ENCODE measurements at regions not wholly inside any gene's neighbourhood (a gene's known extent, or its start where the extent isn't known, plus 50 kb on each side); places are given as distances from the start of the nearest gene placed in this dataset.

GRCh38 chr1:217948741-217949140, 317.6 kb downstream of the SPATA17 start:
- in situ Hi-C loops (cut with HindIII; ENCODE audit: low sequenced_read_pairs): no loop called here
- no peak for TF ChIP-seq CTCF (IDR thresholded peaks at IDR 0.05; ENCODE audit: low read depth, low read length)
- H3K4me3 ChIP-seq (ENCODE audit: low read depth, low read length): no peak overlapping the region
- DNase-seq (ENCODE audit: low read depth, low spot score): no peak

- H3K4me3 ChIP-seq (ENCODE audit: low read depth, low read length): no peak overlapping the region
- TF ChIP-seq CTCF (IDR thresholded peaks at IDR 0.05; ENCODE audit: low read depth, low read length): no peak
- in situ Hi-C loops (cut with HindIII; ENCODE audit: low sequenced_read_pairs): no loop called here
- no peak for DNase-seq (ENCODE audit: low read depth, low spot score)
Measured at GRCh38 chr1:217953330-217953729, 322.2 kb downstream of the SPATA17 start.

GRCh38 chr1:217953922-217954321, 322.8 kb downstream of the SPATA17 start:
- no peak for DNase-seq (ENCODE audit: low read depth, low spot score)
- in situ Hi-C loops (cut with HindIII; ENCODE audit: low sequenced_read_pairs): no loop called here
- no peak overlapping the region for H3K4me3 ChIP-seq (ENCODE audit: low read depth, low read length)
- TF ChIP-seq CTCF (IDR thresholded peaks at IDR 0.05; ENCODE audit: low read depth, low read length): no peak

GRCh38 chr1:217955723-217956122, 324.6 kb downstream of the SPATA17 start:
- no peak overlapping the region for H3K4me3 ChIP-seq (ENCODE audit: low read depth, low read length)
- no peak for TF ChIP-seq CTCF (IDR thresholded peaks at IDR 0.05; ENCODE audit: low read depth, low read length)
- in situ Hi-C loops (cut with HindIII; ENCODE audit: low sequenced_read_pairs): no loop called here
- DNase-seq (ENCODE audit: low read depth, low spot score): no peak

- no peak for DNase-seq (ENCODE audit: low read depth, low spot score)
- no peak for TF ChIP-seq CTCF (IDR thresholded peaks at IDR 0.05; ENCODE audit: low read depth, low read length)
- H3K4me3 ChIP-seq (ENCODE audit: low read depth, low read length): no peak overlapping the region
- in situ Hi-C loops (cut with HindIII; ENCODE audit: low sequenced_read_pairs): no loop called here
Measured at GRCh38 chr1:217965156-217965786, 319.8 kb upstream of the RRP15 start.

- DNase-seq (ENCODE audit: low read depth, low spot score): no peak
- in situ Hi-C loops (cut with HindIII; ENCODE audit: low sequenced_read_pairs): no loop called here
- TF ChIP-seq CTCF (IDR thresholded peaks at IDR 0.05; ENCODE audit: low read depth, low read length): no peak
- H3K4me3 ChIP-seq (ENCODE audit: low read depth, low read length): no peak overlapping the region
Measured at GRCh38 chr1:217968085-217968484, 317.0 kb upstream of the RRP15 start.

GRCh38 chr1:217969428-217969827, 315.7 kb upstream of the RRP15 start:
- no peak for TF ChIP-seq CTCF (IDR thresholded peaks at IDR 0.05; ENCODE audit: low read depth, low read length)
- no peak for DNase-seq (ENCODE audit: low read depth, low spot score)
- in situ Hi-C loops (cut with HindIII; ENCODE audit: low sequenced_read_pairs): no loop called here
- H3K4me3 ChIP-seq (ENCODE audit: low read depth, low read length): no peak overlapping the region

Measured in astrocyte of the spinal cord (primary cell).